Adipocyte (in vitro differentiated cells): ENCODE measurements at regions not wholly inside any gene's neighbourhood (a gene's known extent, or its start where the extent isn't known, plus 50 kb on each side); places are given as distances from the start of the nearest gene placed in this dataset.

Experiments
- DNase-seq: peaks from one replicate; pipeline ENCODE4 v3.0.0-alpha.2; 2015; ENCODE audit warnings: low read depth
- H3K27me3 ChIP-seq: replicated peaks from 2 replicates; pipeline ENCODE4 v1.7.0; 2013; ENCODE audit warnings: mild to moderate bottlenecking, low read length, moderate library complexity; ENCODE audit not compliant: control insufficient read depth, insufficient read depth
- H3K36me3 ChIP-seq: 2 replicates; pipeline ENCODE4 v1.7.0; 2013; ENCODE audit warnings: low read length, mild to moderate bottlenecking, moderate library complexity; ENCODE audit not compliant: control insufficient read depth, insufficient read depth, severe bottlenecking
- H3K4me1 ChIP-seq: 2 replicates; pipeline ENCODE4 v1.7.0; 2013; ENCODE audit warnings: mild to moderate bottlenecking, low read length, moderate library complexity; ENCODE audit not compliant: control insufficient read depth, insufficient read depth
- H3K4me3 ChIP-seq: 2 replicates; pipeline ENCODE4 v1.7.0; 2013; ENCODE audit warnings: mild to moderate bottlenecking, low read length, moderate library complexity
- H3K9ac ChIP-seq: 2 replicates; pipeline ENCODE4 v1.7.0; 2013; ENCODE audit warnings: mild to moderate bottlenecking, low read length, moderate library complexity
- H3K9me3 ChIP-seq: 2 replicates; pipeline ENCODE4 v1.7.0; 2013; ENCODE audit warnings: mild to moderate bottlenecking, low read length, moderate library complexity; ENCODE audit not compliant: control insufficient read depth

GRCh38 chr19:13604902-13605586 lies 98.8 kb upstream of the CACNA1A start:
- Histone ChIP-seq H3K27me3 (no peaks in the 10 kb centered on the region), H3K9ac (no peak overlapping the region), H3K4me3 (no peak overlapping the region), H3K4me1 (no peaks in the 10 kb centered on the region), H3K36me3 (no peaks in the 10 kb centered on the region), H3K9me3 (no peaks in the 10 kb centered on the region)
- no peak for DNase-seq

- H3K36me3 ChIP-seq, result no peaks in the 10 kb centered on the region
- no peaks in the 10 kb centered on the region for H3K4me1 ChIP-seq
- no peaks in the 10 kb centered on the region for H3K27me3 ChIP-seq
- DNase-seq, result no peak
- no peaks in the 10 kb centered on the region for H3K9me3 ChIP-seq
- no peak overlapping the region for H3K4me3 ChIP-seq
- no peak overlapping the region for H3K9ac ChIP-seq
Measured at GRCh38 chr19:13600802-13601201, 94.5 kb upstream of the CACNA1A start.

- no peak overlapping the region for H3K4me3 ChIP-seq
- H3K9ac ChIP-seq, result no peak overlapping the region
- no peak for DNase-seq
- H3K27me3 ChIP-seq, result no peaks in the 10 kb centered on the region
- no peaks in the 10 kb centered on the region for H3K9me3 ChIP-seq
- H3K36me3 ChIP-seq, result no peaks in the 10 kb centered on the region
- no peaks in the 10 kb centered on the region for H3K4me1 ChIP-seq
Measured at GRCh38 chr19:13600091-13600490, 93.8 kb upstream of the CACNA1A start.

- Histone ChIP-seq H3K4me1 (no peaks in the 10 kb centered on the region), H3K36me3 (no peaks in the 10 kb centered on the region), H3K9ac (no peak overlapping the region), H3K9me3 (no peaks in the 10 kb centered on the region), H3K27me3 (no peaks in the 10 kb centered on the region), H3K4me3 (no peak overlapping the region)
- no peak for DNase-seq
Measured at GRCh38 chr19:13599681-13600080, 93.4 kb upstream of the CACNA1A start.

GRCh38 chr19:13598098-13598497 lies 91.8 kb upstream of the CACNA1A start:
- no peak for DNase-seq
- H3K27me3 ChIP-seq, result no peaks in the 10 kb centered on the region
- no peak overlapping the region for H3K4me3 ChIP-seq
- no peaks in the 10 kb centered on the region for H3K36me3 ChIP-seq
- H3K9ac ChIP-seq, result no peak overlapping the region
- H3K9me3 ChIP-seq, result no peaks in the 10 kb centered on the region
- H3K4me1 ChIP-seq, result no peaks in the 10 kb centered on the region

GRCh38 chr19:13597640-13598039 lies 91.4 kb upstream of the CACNA1A start:
- H3K4me1 ChIP-seq, result no peaks in the 10 kb centered on the region
- no peaks in the 10 kb centered on the region for H3K36me3 ChIP-seq
- DNase-seq, result peak; percentile 88
- no peaks in the 10 kb centered on the region for H3K27me3 ChIP-seq
- H3K9me3 ChIP-seq, result no peaks in the 10 kb centered on the region
- no peak overlapping the region for H3K9ac ChIP-seq
- no peak overlapping the region for H3K4me3 ChIP-seq

GRCh38 chr19:13588957-13589833 lies 82.9 kb upstream of the CACNA1A start:
- Histone ChIP-seq H3K4me3 (peak overlapping the region; percentile 73), H3K27me3 (no peaks in the 10 kb centered on the region), H3K36me3 (no peaks in the 10 kb centered on the region), H3K4me1 (no peaks in the 10 kb centered on the region), H3K9me3 (no peaks in the 10 kb centered on the region), H3K9ac (no peak overlapping the region)
- DNase-seq, result peak; percentile 80

GRCh38 chr19:13585512-13585911 lies 79.2 kb upstream of the CACNA1A start:
- Histone ChIP-seq H3K27me3 (no peaks in the 10 kb centered on the region), H3K9me3 (no peaks in the 10 kb centered on the region), H3K4me3 (no peak overlapping the region), H3K4me1 (no peaks in the 10 kb centered on the region), H3K36me3 (no peaks in the 10 kb centered on the region), H3K9ac (no peak overlapping the region)
- no peak for DNase-seq

- Histone ChIP-seq H3K27me3 (no peaks in the 10 kb centered on the region), H3K4me3 (no peak overlapping the region), H3K36me3 (no peaks in the 10 kb centered on the region), H3K9me3 (no peaks in the 10 kb centered on the region), H3K9ac (no peak overlapping the region), H3K4me1 (peaks cover 13% of the 10 kb centered on the region)
- DNase-seq, result no peak
Measured at GRCh38 chr19:13583753-13584152, 77.5 kb upstream of the CACNA1A start.

- H3K4me1 ChIP-seq, result peaks cover 15% of the 10 kb centered on the region
- H3K9me3 ChIP-seq, result no peaks in the 10 kb centered on the region
- no peak overlapping the region for H3K4me3 ChIP-seq
- no peaks in the 10 kb centered on the region for H3K27me3 ChIP-seq
- no peak overlapping the region for H3K9ac ChIP-seq
- DNase-seq, result no peak
- H3K36me3 ChIP-seq, result no peaks in the 10 kb centered on the region
Measured at GRCh38 chr19:13583114-13583513, 76.8 kb upstream of the CACNA1A start.

GRCh38 chr19:13581576-13581975 lies 75.3 kb upstream of the CACNA1A start:
- H3K4me1 ChIP-seq, result peaks cover 17% of the 10 kb centered on the region
- H3K4me3 ChIP-seq, result no peak overlapping the region
- H3K27me3 ChIP-seq, result no peaks in the 10 kb centered on the region
- H3K9me3 ChIP-seq, result peaks cover 4% of the 10 kb centered on the region
- H3K36me3 ChIP-seq, result no peaks in the 10 kb centered on the region
- DNase-seq, result no peak
- no peak overlapping the region for H3K9ac ChIP-seq
